HEK293 (cell line): ENCODE measurements at regions not wholly inside any gene's neighbourhood (a gene's known extent, or its start where the extent isn't known, plus 50 kb on each side); places are given as distances from the start of the nearest gene placed in this dataset.
A peak's percentile ranks its signal among the peaks of the same experiment; 100 is the strongest.

Experiments used
- GLI4 ChIP-seq: fragments of 450-650 bp; formaldehyde crosslinking; IDR thresholded peaks from 2 replicates; pipeline ENCODE4 v1.5.1; 2016; ENCODE audit warnings: missing biosample characterization, missing genetic modification characterization
- HOXD13 ChIP-seq: sonication (generic); formaldehyde crosslinking; IDR thresholded peaks from 2 replicates; pipeline ENCODE4 v1.8.0; 2022; ENCODE audit warnings: missing genetic modification reagents, borderline replicate concordance
- OVOL3 ChIP-seq: fragments of 450-650 bp; formaldehyde crosslinking; IDR thresholded peaks from 2 replicates; pipeline ENCODE4 v1.5.1; 2016; ENCODE audit warnings: missing biosample characterization, missing genetic modification characterization
- PBX3 ChIP-seq: sonication (generic); formaldehyde crosslinking; IDR thresholded peaks from 2 replicates; pipeline ENCODE4 v1.8.1; 2022; ENCODE audit warnings: mild to moderate bottlenecking, moderate library complexity, missing genetic modification reagents
- TCF7L2 ChIP-seq: IDR thresholded peaks from 2 replicates; pipeline ENCODE4 v1.6.1; 2011; ENCODE audit warnings: low read depth, mild to moderate bottlenecking, inconsistent platforms, low read length, moderate library complexity, borderline replicate concordance
- TRIM28 ChIP-seq: IDR thresholded peaks from 2 replicates; pipeline ENCODE4 v1.6.1; 2011; ENCODE audit warnings: low read length, control low read depth, borderline replicate concordance
- WT1 ChIP-seq: fragments of 450-650 bp; formaldehyde crosslinking; IDR thresholded peaks from 2 replicates; pipeline ENCODE4 v1.5.1; 2016; ENCODE audit warnings: missing biosample characterization, missing genetic modification characterization
- ZFP3 ChIP-seq: fragments of 450-650 bp; formaldehyde crosslinking; IDR thresholded peaks from 2 replicates; pipeline ENCODE4 v1.5.1; 2016; ENCODE audit warnings: low read depth, missing biosample characterization, missing genetic modification characterization
- ZFP69B ChIP-seq: fragments of 450-650 bp; formaldehyde crosslinking; IDR thresholded peaks from 2 replicates; pipeline ENCODE4 v1.5.1; 2016; ENCODE audit warnings: missing biosample characterization, missing genetic modification characterization
- ZNF148 ChIP-seq: fragments of 450-650 bp; formaldehyde crosslinking; IDR thresholded peaks from 2 replicates; pipeline ENCODE4 v1.5.0; 2017; ENCODE audit warnings: missing biosample characterization, missing genetic modification characterization, borderline replicate concordance
- ZNF155 ChIP-seq: fragments of 450-650 bp; formaldehyde crosslinking; IDR thresholded peaks from 2 replicates; pipeline ENCODE4 v1.5.1; 2016; ENCODE audit warnings: missing biosample characterization, missing genetic modification characterization
- ZNF157 ChIP-seq: fragments of 450-650 bp; formaldehyde crosslinking; IDR thresholded peaks from 2 replicates; pipeline ENCODE4 v1.5.1; 2016; ENCODE audit warnings: missing biosample characterization, missing genetic modification characterization
- ZNF175 ChIP-seq: fragments of 450-650 bp; formaldehyde crosslinking; IDR thresholded peaks from 2 replicates; pipeline ENCODE4 v1.5.1; 2016; ENCODE audit warnings: missing biosample characterization, missing genetic modification characterization
- ZNF221 ChIP-seq: fragments of 450-650 bp; formaldehyde crosslinking; IDR thresholded peaks from 2 replicates; pipeline ENCODE4 v1.5.1; 2017; ENCODE audit warnings: missing biosample characterization, missing genetic modification characterization, borderline replicate concordance
- ZNF26 ChIP-seq: fragments of 450-650 bp; formaldehyde crosslinking; IDR thresholded peaks from 2 replicates; pipeline ENCODE4 v1.5.1; 2016; ENCODE audit warnings: missing biosample characterization, missing genetic modification characterization
- ZNF354C ChIP-seq: fragments of 450-650 bp; formaldehyde crosslinking; IDR thresholded peaks from 2 replicates; pipeline ENCODE4 v1.5.1; 2016; ENCODE audit warnings: missing biosample characterization, missing genetic modification characterization, low read depth, borderline replicate concordance
- ZNF391 ChIP-seq: fragments of 450-650 bp; formaldehyde crosslinking; IDR thresholded peaks from 2 replicates; pipeline ENCODE4 v1.5.1; 2016; ENCODE audit warnings: low read depth, missing biosample characterization, missing genetic modification characterization, borderline replicate concordance
- ZNF404 ChIP-seq: fragments of 450-650 bp; formaldehyde crosslinking; IDR thresholded peaks from 2 replicates; pipeline ENCODE4 v1.5.1; 2017; ENCODE audit warnings: missing biosample characterization, missing genetic modification characterization
- ZNF423 ChIP-seq: fragments of 450-650 bp; formaldehyde crosslinking; IDR thresholded peaks from 2 replicates; pipeline ENCODE4 v1.5.1; 2016; ENCODE audit warnings: missing biosample characterization, missing genetic modification characterization
- ZNF513 ChIP-seq: fragments of 450-650 bp; IDR thresholded peaks from 2 replicates; pipeline ENCODE4 v1.5.1; 2018; ENCODE audit warnings: missing biosample characterization, missing genetic modification characterization
- ZNF529 ChIP-seq: fragments of 450-650 bp; formaldehyde crosslinking; IDR thresholded peaks from 2 replicates; pipeline ENCODE4 v1.5.1; 2017; ENCODE audit warnings: missing genetic modification characterization, missing biosample characterization; ENCODE audit not compliant: insufficient replicate concordance
- ZNF530 ChIP-seq: fragments of 450-650 bp; formaldehyde crosslinking; IDR thresholded peaks from 2 replicates; pipeline ENCODE4 v1.5.1; 2016; ENCODE audit warnings: low read depth, missing biosample characterization, missing genetic modification characterization
- ZNF571 ChIP-seq: fragments of 450-650 bp; formaldehyde crosslinking; IDR thresholded peaks from 2 replicates; pipeline ENCODE4 v1.5.0; 2017; ENCODE audit warnings: missing biosample characterization, missing genetic modification characterization
- ZNF585B ChIP-seq: fragments of 450-650 bp; formaldehyde crosslinking; IDR thresholded peaks from 2 replicates; pipeline ENCODE4 v1.5.1; 2016; ENCODE audit warnings: missing biosample characterization, missing genetic modification characterization
- ZNF621 ChIP-seq: fragments of 450-650 bp; formaldehyde crosslinking; IDR thresholded peaks from 2 replicates; pipeline ENCODE4 v1.5.1; 2017; ENCODE audit warnings: missing biosample characterization, missing genetic modification characterization
- ZNF624 ChIP-seq: fragments of 450-650 bp; formaldehyde crosslinking; IDR thresholded peaks from 2 replicates; pipeline ENCODE4 v1.5.1; 2017; ENCODE audit warnings: missing biosample characterization, missing genetic modification characterization
- ZNF639 ChIP-seq: fragments of 450-650 bp; formaldehyde crosslinking; IDR thresholded peaks from 2 replicates; pipeline ENCODE4 v1.5.1; 2016; ENCODE audit warnings: missing biosample characterization, missing genetic modification characterization
- ZNF660 ChIP-seq: fragments of 450-650 bp; IDR thresholded peaks from 2 replicates; pipeline ENCODE4 v1.5.1; 2018; ENCODE audit warnings: missing biosample characterization, mild to moderate bottlenecking, missing genetic modification characterization
- ZNF677 ChIP-seq: fragments of 450-650 bp; IDR thresholded peaks from 2 replicates; pipeline ENCODE4 v1.5.0; 2018; ENCODE audit warnings: missing biosample characterization, mild to moderate bottlenecking, missing genetic modification characterization, moderate library complexity
- ZNF76 ChIP-seq: fragments of 450-650 bp; formaldehyde crosslinking; IDR thresholded peaks from 2 replicates; pipeline ENCODE4; 2016; ENCODE audit warnings: low read depth, missing biosample characterization, missing genetic modification characterization, borderline replicate concordance
- ZNF777 ChIP-seq: fragments of 450-650 bp; formaldehyde crosslinking; IDR thresholded peaks from 2 replicates; pipeline ENCODE4 v1.5.1; 2017; ENCODE audit warnings: missing biosample characterization, missing genetic modification characterization, borderline replicate concordance
- ZNF791 ChIP-seq: fragments of 450-650 bp; formaldehyde crosslinking; IDR thresholded peaks from 2 replicates; pipeline ENCODE4 v1.5.1; 2016; ENCODE audit warnings: missing biosample characterization, missing genetic modification characterization

- TF ChIP-seq HOXD13 (CRISPR knock-in tag) (peak; percentile 38; the same call in 1 of the 2 replicates), ZNF660 (no peak), ZNF621 (tag by site-specific recombination) (no peak), ZNF624 (tag by site-specific recombination) (no peak), ZNF791 (no peak), ZFP69B (tag by site-specific recombination) (peak; percentile 88), ZNF777 (no peak), ZNF529 (tag by site-specific recombination) (no peak), GLI4 (tag by site-specific recombination) (0 out of 2 replicates have a peak, but pooled peaks have one; percentile 37), ZNF677 (tag by site-specific recombination) (no peak), ZNF157 (tag by site-specific recombination) (no peak), ZNF26 (tag by site-specific recombination) (no peak), OVOL3 (tag by site-specific recombination) (peak; percentile 97), ZNF530 (no peak), ZNF571 (no peak), PBX3 (no peak), WT1 (tag by site-specific recombination) (peak; percentile 93), ZNF148 (no peak), ZNF221 (0 out of 2 replicates have a peak, but pooled peaks have one; percentile 19), ZNF76 (tag by site-specific recombination) (peak; percentile 65), ZNF175 (tag by site-specific recombination) (no peak), ZNF423 (tag by site-specific recombination) (no peak), ZNF354C (tag by site-specific recombination) (no peak), ZNF585B (no peak), ZNF404 (0 out of 2 replicates have a peak, but pooled peaks have one; percentile 41), ZNF391 (0 out of 2 replicates have a peak, but pooled peaks have one; percentile 68), ZNF639 (tag by site-specific recombination) (peak; percentile 96), TRIM28 (peak; percentile 94), ZNF513 (tag by site-specific recombination) (peak; percentile 84), ZNF155 (tag by site-specific recombination) (no peak), ZFP3 (tag by site-specific recombination) (no peak), TCF7L2 (peak; percentile 72; the same call in 1 of the 2 replicates)
Observed at GRCh38 chr1:59214248-59215208, 82.4 kb upstream of the FGGY start (continued).
